Skin epidermis (tissue), 12 donors: ENCODE measurements at regions not wholly inside any gene's neighbourhood (a gene's known extent, or its start where the extent isn't known, plus 50 kb on each side); places are given as distances from the start of the nearest gene placed in this dataset.
"Not testable (repeated sequence)": the region's sequence is repeated elsewhere in the genome, so short reads cannot be mapped to it uniquely, and the experiment has no call there.

ENCODE experiments used
- H3K27ac ChIP-seq, 21 experiments: fragments of 200-600 bp; sonication (generic) in 11 of 21; one replicate each; pipeline ENCODE4 v1.5.0; 2020; ENCODE audit warnings: mild to moderate bottlenecking in 3 of 21, inconsistent platforms in 2 of 21, moderate library complexity in 2 of 21
- H3K4me3 ChIP-seq, 7 experiments: fragments of 200-600 bp; sonication (generic) in 2 of 7; one replicate each; pipeline ENCODE4 v1.5.0; 2020; ENCODE audit warnings: inconsistent platforms in 2 of 7, mild to moderate bottlenecking in 2 of 7, moderate library complexity in 1 of 7

DNA sequence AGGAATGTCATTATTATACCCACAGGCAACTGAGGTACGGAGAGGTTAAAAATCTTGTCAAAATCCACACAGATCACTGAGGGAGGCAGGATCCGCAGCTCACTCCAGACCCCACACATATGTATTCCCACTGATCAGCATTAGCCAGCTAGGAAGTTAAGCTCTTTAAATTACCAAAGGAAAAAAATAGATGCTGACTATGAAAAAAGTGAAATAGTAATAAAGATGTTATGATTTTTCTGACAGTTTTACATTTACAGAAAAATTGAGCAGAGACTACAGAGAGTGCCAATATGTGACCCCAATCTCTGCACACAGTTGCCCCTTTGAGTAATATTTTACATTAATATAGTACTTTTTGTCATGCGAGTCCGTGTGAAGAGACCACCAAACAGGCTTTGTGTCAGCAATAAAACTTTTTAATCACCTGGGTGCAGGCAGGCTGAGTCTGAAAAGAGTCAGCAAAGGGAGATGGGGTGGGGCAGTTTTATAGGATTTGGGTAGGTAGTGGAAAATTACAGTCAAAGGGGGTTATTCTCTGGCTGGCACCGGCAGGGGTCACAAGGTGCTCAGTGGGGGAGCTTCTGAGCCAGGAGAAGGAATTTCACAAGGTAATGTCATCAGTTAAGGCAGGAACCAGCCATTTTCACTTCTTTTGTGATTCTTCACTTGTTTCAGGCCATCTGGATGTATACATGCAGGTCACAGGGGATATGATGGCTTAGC lies 61.9 kb upstream of the NAA35 start:
- not testable (repeated sequence) for H3K27ac ChIP-seq, H3K4me3 ChIP-seq

DNA sequence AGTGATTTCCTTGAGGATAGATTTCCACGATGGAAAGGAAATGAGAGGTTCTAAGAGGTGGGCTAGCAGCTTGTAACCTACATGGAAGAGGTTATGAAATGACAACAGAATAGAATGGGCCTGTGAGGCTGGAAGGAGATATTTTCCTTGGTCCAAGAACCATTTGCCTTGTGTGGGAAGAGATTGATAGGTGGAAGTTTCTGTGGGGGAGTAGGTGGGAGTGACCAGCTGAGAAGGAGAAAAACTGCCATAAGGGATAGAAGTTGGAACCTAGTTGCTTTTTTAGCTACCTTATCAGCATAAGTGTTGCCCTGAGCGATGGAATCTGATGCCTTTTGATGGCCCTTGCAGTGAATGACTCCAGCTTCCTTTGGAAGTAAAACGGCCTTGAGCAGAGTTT lies 60.4 kb upstream of the NAA35 start:
- not testable (repeated sequence) for H3K27ac ChIP-seq, H3K4me3 ChIP-seq

DNA sequence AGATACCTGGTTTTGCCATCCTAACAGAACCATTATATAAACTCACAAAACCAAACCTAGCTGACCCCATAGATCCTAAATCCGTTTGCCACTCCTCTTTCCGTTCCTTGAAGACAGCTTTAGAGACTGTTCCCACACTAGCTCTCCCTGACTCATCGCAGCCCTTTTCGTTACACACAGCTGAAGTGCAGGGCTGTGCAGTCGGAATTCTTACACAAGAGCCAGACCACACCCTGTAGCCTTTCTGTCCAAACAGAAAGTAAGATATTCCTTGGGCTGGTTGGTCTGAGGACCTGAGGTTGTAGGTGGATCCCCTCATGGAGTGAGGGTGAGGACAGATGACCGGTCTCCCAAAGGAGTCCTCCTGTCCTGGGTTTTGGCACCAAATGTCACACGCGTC lies 56.7 kb upstream of the NAA35 start:
- Histone ChIP-seq H3K4me3 (no peak overlapping the region), H3K27ac (no peak overlapping the region)

DNA sequence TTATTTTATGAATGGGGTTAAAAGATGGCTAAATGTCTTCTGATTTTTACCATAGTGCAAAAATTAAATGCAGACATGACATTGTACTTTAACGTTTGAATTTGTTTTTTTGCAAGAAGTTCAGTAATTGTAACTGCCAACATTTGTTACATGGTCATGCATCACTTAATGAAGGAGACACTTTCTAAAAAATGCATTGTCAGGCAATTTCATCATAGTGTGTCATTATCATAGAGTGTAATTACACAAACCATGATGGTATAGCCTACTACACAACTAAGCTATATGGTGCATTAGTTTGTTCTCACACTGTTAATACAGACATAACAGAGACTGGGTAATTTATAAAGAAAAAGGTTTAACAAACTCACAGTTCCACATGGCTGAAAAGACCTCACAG lies 50.0 kb upstream of the NAA35 start:
- no peak overlapping the region for H3K27ac ChIP-seq
- H3K4me3 ChIP-seq = no peak overlapping the region
